T1000 (cell line): ENCODE measurements at regions not wholly inside any gene's neighbourhood (a gene's known extent, or its start where the extent isn't known, plus 50 kb on each side); places are given as distances from the start of the nearest gene placed in this dataset.

Experiments
- DNase-seq: peaks from one replicate; lab custom pipeline; 2025; ENCODE audit warnings: mixed read lengths; lab: John Stamatoyannopoulos, UW

GRCh38 chrX:39736216-39737211, 361.2 kb downstream of the BCOR start:
- peak; percentile 2 for DNase-seq

DNA sequence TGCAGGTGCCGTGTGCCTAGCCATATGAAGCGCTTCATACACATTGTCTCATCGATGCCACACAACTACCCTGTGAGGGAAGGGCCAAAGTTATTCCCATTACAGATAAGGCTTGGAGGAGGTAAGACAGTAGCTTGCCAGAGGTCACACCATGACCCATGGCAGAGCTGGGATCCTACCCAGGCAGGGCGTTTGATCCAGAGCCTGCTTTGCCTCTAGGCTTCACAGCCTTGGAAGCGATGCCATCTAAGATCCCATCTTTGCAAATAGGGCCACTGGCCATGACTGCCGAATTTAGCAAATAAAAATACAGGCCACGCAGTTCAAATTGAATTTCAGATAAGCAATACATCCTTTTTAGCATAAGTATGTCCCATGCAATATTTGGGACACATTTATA, 358.2 kb downstream of the BCOR start:
- DNase-seq: no peak

GRCh38 chrX:39740078-39740477, 357.7 kb downstream of the BCOR start:
- DNase-seq: no peak

- DNase-seq: no peak
Observed at GRCh38 chrX:39741904-39742303, 355.9 kb downstream of the BCOR start.

- no peak for DNase-seq
Observed at GRCh38 chrX:39745818-39746217, 351.9 kb downstream of the BCOR start.

- no peak for DNase-seq
Observed at GRCh38 chrX:39749135-39749534, 348.6 kb downstream of the BCOR start.

DNA sequence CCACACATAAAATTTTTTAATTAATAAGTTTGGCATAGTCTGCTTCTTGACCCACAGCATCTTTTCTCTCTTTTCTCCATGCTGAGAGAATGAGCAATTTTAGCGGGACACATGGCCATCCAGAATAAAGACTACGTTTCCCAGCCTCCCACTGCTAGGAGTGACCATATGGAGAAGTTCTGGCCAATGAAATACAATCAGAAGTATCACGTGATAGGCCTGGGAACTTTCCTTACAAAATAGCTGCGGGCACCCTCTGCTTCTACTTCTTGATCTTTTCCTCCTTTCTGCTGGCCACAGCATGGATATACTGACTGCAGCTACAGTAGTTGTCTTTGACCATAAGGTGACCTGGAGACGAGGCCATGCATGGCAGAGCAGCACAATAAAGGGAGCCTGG, 348.0 kb downstream of the BCOR start:
- DNase-seq: no peak

DNA sequence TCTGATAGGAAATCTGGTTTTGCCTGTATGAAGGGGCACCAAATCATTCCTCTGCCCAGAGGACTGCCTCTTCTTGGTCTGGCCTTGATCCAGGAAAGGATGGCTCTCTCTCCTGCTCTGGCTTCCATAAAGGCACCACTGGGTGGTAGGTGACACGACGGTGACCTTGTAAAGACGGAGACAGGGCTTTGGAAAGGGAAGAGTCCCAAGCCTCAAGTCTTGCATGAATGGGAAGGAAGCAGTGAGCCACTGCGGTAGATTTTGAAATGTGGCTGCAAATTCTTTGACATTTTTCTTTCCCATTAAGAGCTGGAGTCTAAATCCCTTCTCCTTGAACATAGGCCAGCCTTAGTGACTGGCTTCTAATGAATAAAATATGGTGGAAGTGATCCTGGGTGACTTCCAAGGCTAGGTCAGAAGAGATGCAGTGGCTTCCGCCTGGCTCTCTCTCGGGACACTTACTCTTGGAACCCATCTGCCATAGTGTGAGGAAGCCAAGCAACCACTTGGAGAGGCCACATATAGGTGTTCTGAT, 347.4 kb downstream of the BCOR start:
- DNase-seq: no peak

DNA sequence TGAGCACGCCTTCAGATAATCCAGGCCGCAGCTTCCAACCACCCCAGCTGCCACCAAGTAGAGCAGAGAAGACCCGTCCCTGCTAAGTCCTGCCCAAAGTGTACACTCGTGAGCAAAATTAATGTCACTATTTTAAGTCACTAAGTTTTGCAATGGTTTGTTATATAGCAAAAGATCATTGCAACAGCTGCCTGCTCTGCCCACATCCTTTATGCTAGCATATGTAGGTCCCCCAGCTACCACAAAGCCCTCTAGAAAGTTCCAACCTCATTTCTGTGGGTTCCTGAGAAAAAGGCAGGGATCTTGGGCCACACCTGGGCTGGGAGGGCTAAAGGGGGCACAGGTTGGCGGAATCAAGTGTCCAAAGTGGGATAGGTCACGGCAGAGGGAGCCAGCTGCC, 346.9 kb downstream of the BCOR start:
- DNase-seq: no peak

- DNase-seq: no peak
Observed at GRCh38 chrX:39752815-39753214, 344.9 kb downstream of the BCOR start.

- no peak for DNase-seq
Observed at GRCh38 chrX:39753293-39753996, 344.3 kb downstream of the BCOR start.

- DNase-seq: peak; percentile 83
Observed at GRCh38 chrX:39755143-39756032, 342.4 kb downstream of the BCOR start.

DNA sequence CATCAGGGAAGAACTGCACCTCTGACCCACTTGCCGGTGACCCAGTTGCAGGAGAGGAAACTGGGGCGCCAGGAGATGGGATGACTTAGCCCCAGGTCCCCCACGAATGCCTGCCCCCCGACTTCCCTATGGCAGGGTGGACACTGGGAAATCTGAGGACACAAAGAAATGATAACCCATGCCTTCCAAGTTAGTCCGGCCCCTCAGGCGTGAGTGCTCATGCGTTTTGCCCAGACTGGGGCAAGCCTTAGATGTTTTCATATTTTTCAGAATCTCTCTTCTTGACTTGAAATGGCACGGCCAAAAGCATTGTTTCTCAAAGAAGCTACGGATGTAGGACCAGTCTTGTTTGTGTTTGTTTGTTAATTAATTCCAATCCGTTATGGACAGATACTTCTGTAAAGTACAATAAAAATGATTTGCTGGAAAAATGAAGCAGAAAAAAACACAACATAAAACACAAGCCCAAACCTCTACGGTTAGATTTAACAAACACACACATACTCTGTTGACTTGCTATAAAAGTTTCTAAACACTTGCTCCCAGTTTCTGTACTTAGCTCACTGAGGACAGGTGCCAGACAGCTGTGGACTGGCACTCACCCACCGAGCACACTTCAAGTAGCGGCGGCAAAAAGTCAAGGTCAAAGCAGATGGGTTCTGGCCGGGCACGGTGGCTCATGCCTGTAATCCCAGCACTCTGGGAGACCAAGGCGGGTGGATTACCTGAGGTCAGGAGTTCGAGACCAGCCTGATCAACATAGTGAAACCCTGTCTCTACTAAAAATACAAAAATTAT, 341.5 kb downstream of the BCOR start:
- DNase-seq: no peak

DNA sequence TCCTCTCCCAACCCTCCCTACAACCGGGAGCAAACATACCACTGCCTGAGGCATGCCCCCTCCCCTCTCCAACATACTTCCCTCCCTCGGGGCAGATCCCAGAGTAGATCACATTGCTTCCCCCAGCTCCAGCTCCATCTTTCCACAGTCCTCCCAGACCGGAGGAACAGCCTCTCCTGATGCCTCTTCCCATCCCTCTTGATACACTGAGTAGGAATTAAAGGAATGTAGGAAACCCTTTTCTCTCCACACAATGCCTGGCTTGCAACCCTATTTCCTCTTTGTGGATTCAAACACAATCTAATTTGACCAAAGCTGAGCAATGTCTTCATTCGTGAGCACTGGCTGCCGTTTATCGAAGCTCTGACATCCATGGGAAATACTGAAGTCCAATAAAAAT, 339.8 kb downstream of the BCOR start:
- no peak for DNase-seq

GRCh38 chrX:39758791-39759525, 338.8 kb downstream of the BCOR start:
- DNase-seq: no peak

DNA sequence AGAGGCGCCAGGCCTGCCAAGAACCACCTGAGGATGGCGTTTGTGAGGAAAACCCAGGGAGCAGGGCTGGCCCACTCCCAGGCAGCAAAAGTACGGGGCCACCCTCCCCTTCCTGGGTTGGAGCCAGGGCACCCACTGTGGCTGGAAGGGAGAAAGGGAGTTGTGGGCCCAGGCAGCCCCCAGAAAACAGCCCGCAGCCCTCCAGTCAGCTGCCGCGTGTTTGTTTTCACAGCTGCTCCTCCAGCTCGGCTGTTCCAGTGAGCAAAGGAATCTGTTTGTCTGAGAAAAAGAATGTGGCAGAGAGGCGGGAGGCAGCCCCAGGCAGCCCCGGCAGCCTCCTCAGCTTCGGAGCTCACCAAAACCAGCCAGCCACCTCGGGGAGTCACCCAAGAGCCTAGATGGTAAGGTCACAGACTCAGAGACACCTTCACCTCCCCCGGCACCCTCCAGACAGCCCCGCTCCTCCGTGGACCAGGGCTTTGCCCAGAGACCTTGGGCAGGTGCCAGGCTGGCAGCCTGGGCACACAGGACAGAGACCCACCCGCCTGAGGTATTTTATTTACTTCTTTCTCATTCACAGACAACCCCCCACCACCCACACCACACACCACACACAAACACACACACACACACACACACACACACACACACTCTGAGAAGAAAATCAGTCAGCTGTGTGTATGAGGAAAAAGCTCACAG, 338.1 kb downstream of the BCOR start:
- DNase-seq: peak; percentile 25

DNA sequence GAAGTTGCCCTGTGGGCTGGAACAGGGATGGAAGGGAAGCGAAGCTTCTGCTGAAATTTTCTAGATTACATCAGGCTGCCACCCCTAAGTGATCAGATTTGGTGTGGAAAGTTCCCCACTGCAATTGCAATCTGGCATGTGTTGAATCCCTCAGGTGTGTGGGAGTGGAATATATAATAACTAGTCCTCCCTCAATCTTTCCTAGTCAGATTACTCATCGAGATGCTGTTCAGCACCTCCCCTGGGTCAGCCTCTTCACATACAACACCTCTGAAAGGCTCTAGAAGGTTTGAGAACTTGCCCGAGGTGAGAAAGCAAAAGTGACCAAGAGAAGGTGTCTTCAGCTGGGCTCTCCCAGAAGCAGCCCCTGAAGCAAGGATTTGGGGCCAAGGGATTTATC, 336.8 kb downstream of the BCOR start:
- no peak for DNase-seq

DNA sequence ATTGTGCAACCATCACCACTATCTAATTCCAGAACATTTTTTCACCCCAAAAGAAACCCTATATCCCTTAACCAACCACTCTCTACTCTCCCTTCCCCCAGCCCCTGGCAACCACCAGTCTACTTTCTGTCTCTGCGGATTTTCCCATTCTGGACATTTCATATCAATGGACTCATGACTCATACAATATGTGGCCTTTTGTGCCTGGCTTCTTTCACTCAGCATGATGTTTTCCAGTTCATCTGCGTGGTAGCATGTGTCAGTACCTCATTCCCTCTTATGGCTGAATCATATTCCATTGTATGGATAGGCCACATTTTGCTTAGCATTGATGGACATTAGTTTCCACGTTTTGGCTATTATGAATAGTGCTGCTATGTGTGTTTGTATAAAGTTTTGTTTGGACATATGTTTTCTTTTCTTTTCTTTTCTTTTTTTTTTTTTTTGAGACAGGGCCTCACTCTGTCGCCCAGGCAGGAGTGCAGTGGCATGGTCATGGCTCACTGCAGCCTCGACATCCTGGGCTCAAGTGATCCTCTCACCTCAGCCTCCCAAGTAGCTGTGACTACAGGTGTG, 335.4 kb downstream of the BCOR start:
- DNase-seq: no peak

- no peak for DNase-seq
Observed at GRCh38 chrX:39764441-39764914, 333.3 kb downstream of the BCOR start.
